ENCODE measurements at regions not wholly inside any gene's neighbourhood (a gene's known extent, or its start where the extent isn't known, plus 50 kb on each side); places are given as distances from the start of the nearest gene placed in this dataset.

- no peak overlapping the region for H4K8ac ChIP-seq (ENCODE audit: extremely low read depth, insufficient read depth, low read length)
- H3K4ac ChIP-seq (replicated peaks; ENCODE audit: insufficient read length, low read depth, low read length): no peak overlapping the region
- no peaks in the 10 kb centered on the region for H3K9me3 ChIP-seq (ENCODE audit: insufficient read depth in 2 of 2, low read depth in 1 of 2, low read length in 1 of 2)
- H3K4me1 ChIP-seq (replicated peaks in 1 of 4; ENCODE audit: control insufficient read depth in 3 of 4, insufficient read depth in 4 of 4, low read length in 3 of 4): no peaks in the 10 kb centered on the region
- H2BK120ac ChIP-seq (replicated peaks; ENCODE audit: low read depth, low read length): no peak overlapping the region
- H2BK15ac ChIP-seq (ENCODE audit: low read length): no peak overlapping the region
- no peaks in the 10 kb centered on the region for H3K79me1 ChIP-seq (ENCODE audit: low read depth, low read length)
- no peaks in the 10 kb centered on the region for H3K27me3 ChIP-seq (replicated peaks in 1 of 4; ENCODE audit: control insufficient read depth in 3 of 4, extremely low read depth in 1 of 4, insufficient read depth in 3 of 4, low read length in 3 of 4)
- H2AFZ ChIP-seq (ENCODE audit: low read length): no peak overlapping the region
- no peaks in the 10 kb centered on the region for H3K36me3 ChIP-seq (ENCODE audit: control insufficient read depth in 2 of 4, insufficient read depth in 4 of 4, low read length in 3 of 4)
- no peak overlapping the region for H4K91ac ChIP-seq (replicated peaks; ENCODE audit: insufficient read length, low read length)
- no peaks in the 10 kb centered on the region for H3K79me2 ChIP-seq (ENCODE audit: control insufficient read depth in 1 of 2, insufficient read depth in 2 of 2, low read length in 2 of 2)
- H3K9ac ChIP-seq (replicated peaks in 1 of 4; ENCODE audit: extremely low read depth in 1 of 4, low read depth in 3 of 4, low read length in 3 of 4): no peak overlapping the region
- H2BK12ac ChIP-seq (ENCODE audit: low read depth, low read length): no peak overlapping the region
- H2AK5ac ChIP-seq (ENCODE audit: low read depth, low read length): no peak overlapping the region
- ChIA-PET POLR2A (ENCODE audit: partially characterized antibody) (no interaction called here), CTCF (ENCODE audit: partially characterized antibody) (interaction anchor here (0.6 kb wide), 1 partner anchor 14 kb away, joined by 3 read pairs; no protein-coding TSS in a partner anchor)
- no peak overlapping the region for H3K23ac ChIP-seq (ENCODE audit: insufficient read length)
- no peaks in the 10 kb centered on the region for H4K20me1 ChIP-seq (replicated peaks in 1 of 2; ENCODE audit: control insufficient read depth in 1 of 2, insufficient read depth in 2 of 2, low read length in 2 of 2)
- H3K27ac ChIP-seq (ENCODE audit: low read depth, low read length): no peak overlapping the region
- no peak overlapping the region for H3K18ac ChIP-seq (ENCODE audit: extremely low read depth, low read length)
- H3K4me3 ChIP-seq (ENCODE audit: extremely low read depth in 1 of 4, insufficient read depth in 2 of 4, low read depth in 3 of 4, low read length in 4 of 4): no peak overlapping the region
- 100% methylated on average over 2 of the region's 2 CpGs; no CpG with 5 or more reads in 1 of the 2 experiments for WGBS, 2 experiments (ENCODE audit: extremely low coverage in 1 of 2, insufficient coverage in 1 of 2, insufficient read length in 1 of 2, insufficient replicate concordance in 2 of 2, low coverage in 1 of 2, low lambda C conversion rate in 2 of 2, missing lambda C conversion rate in 1 of 2)
- no peak overlapping the region for H3K14ac ChIP-seq (ENCODE audit: insufficient read length)
- H2BK20ac ChIP-seq (ENCODE audit: low read length): no peak overlapping the region
- H3K4me2 ChIP-seq (ENCODE audit: insufficient read depth in 1 of 2, low read depth in 2 of 2, low read length in 2 of 2): no peak overlapping the region
- no peak overlapping the region for H3K56ac ChIP-seq (replicated peaks; ENCODE audit: insufficient read length, low read depth, low read length)
- FAIRE-seq: no peak
- no peak for DNase-seq (ENCODE audit: low read depth in 1 of 2, low spot score in 2 of 2)
- no peak overlapping the region for H2BK5ac ChIP-seq (ENCODE audit: low read depth, low read length)
- H4K5ac ChIP-seq (ENCODE audit: insufficient read length, low read depth, low read length): no peak overlapping the region
- no peaks in the 10 kb centered on the region for H3K23me2 ChIP-seq (ENCODE audit: low read depth, low read length)
- TF ChIP-seq JUN (IDR thresholded peaks at IDR 0.05; ENCODE audit: low read depth, low read length): no peak
Observed at GRCh38 chr5:29015523-29015922, 1977.1 kb upstream of the CDH9 start.

All from H1 (cell line).